GM21526 (cell line): ENCODE measurements at regions not wholly inside any gene's neighbourhood (a gene's known extent, or its start where the extent isn't known, plus 50 kb on each side); places are given as distances from the start of the nearest gene placed in this dataset.
"Not testable (repeated sequence)": the region's sequence is repeated elsewhere in the genome, so short reads cannot be mapped to it uniquely, and the experiment has no call there.

Experiments
- ATAC-seq: cut with Tn5 transposase; IDR thresholded peaks from one replicate; pipeline ENCODE4 v1.9.1; 2021; ENCODE audit warnings: moderate library complexity; ENCODE audit not compliant: unreplicated experiment, low FRiP score

- ATAC-seq, result no peak
Measured at GRCh38 chr1:181191494-181192040, 103.1 kb downstream of the IER5 start.

- ATAC-seq, result no peak
Measured at GRCh38 chr1:181192316-181192715, 103.8 kb downstream of the IER5 start.

- ATAC-seq, result no peak
Measured at GRCh38 chr1:181202986-181203555, 114.6 kb downstream of the IER5 start.

GRCh38 chr1:181204530-181204929 lies 116.0 kb downstream of the IER5 start:
- ATAC-seq, result no peak

- no peak for ATAC-seq
Measured at GRCh38 chr1:181205901-181206300, 117.4 kb downstream of the IER5 start.

GRCh38 chr1:181206513-181206912 lies 118.0 kb downstream of the IER5 start:
- no peak for ATAC-seq

- ATAC-seq, result no peak
Measured at GRCh38 chr1:181206979-181207790, 118.7 kb downstream of the IER5 start.

- ATAC-seq, result no peak
Measured at GRCh38 chr1:181208083-181208482, 119.6 kb downstream of the IER5 start.

GRCh38 chr1:181208967-181209366 lies 120.5 kb downstream of the IER5 start:
- no peak for ATAC-seq

GRCh38 chr1:181213056-181213455 lies 124.6 kb downstream of the IER5 start:
- ATAC-seq, result no peak

- ATAC-seq, result no peak
Measured at GRCh38 chr1:181216591-181216994, 128.1 kb downstream of the IER5 start.

GRCh38 chr1:181219938-181220337 lies 131.4 kb downstream of the IER5 start:
- ATAC-seq, result no peak

- ATAC-seq, result no peak
Measured at GRCh38 chr1:181221078-181221477, 132.6 kb downstream of the IER5 start.

- ATAC-seq, result no peak
Measured at GRCh38 chr1:181222972-181223505, 134.5 kb downstream of the IER5 start.

- ATAC-seq, result not testable (repeated sequence)
Measured at GRCh38 chr1:181226728-181227127, 138.2 kb downstream of the IER5 start.

GRCh38 chr1:181239086-181239485 lies 150.6 kb downstream of the IER5 start:
- ATAC-seq, result no peak

GRCh38 chr1:181246320-181246719 lies 157.8 kb downstream of the IER5 start:
- not testable (repeated sequence) for ATAC-seq

GRCh38 chr1:181248361-181248760 lies 159.9 kb downstream of the IER5 start:
- not testable (repeated sequence) for ATAC-seq

- ATAC-seq, result no peak
Measured at GRCh38 chr1:181249186-181249585, 160.7 kb downstream of the IER5 start.

GRCh38 chr1:181250038-181250437 lies 161.5 kb downstream of the IER5 start:
- ATAC-seq, result no peak

- ATAC-seq, result no peak
Measured at GRCh38 chr1:181251001-181251712, 162.7 kb downstream of the IER5 start.
